DND-41 (cell line): ENCODE measurements at regions not wholly inside any gene's neighbourhood (a gene's known extent, or its start where the extent isn't known, plus 50 kb on each side); places are given as distances from the start of the nearest gene placed in this dataset.

Source experiments
- CTCF ChIP-seq: IDR thresholded peaks from 2 replicates; pipeline ENCODE4 v1.5.1; 2012; ENCODE audit warnings: borderline replicate concordance, low read length, moderate library complexity, mild to moderate bottlenecking; ENCODE audit not compliant: poor library complexity, severe bottlenecking; ENCODE audit errors: extremely low read depth
- EZH2 ChIP-seq: IDR thresholded peaks from 3 replicates; pipeline ENCODE4 v1.6.1; 2012; ENCODE audit warnings: borderline replicate concordance, low read depth, mild to moderate bottlenecking, moderate library complexity, low read length, inconsistent platforms; ENCODE audit not compliant: severe bottlenecking

GRCh38 chr5:96569332-96569731 lies 92.8 kb upstream of the CAST start:
- TF ChIP-seq CTCF: no peak
- TF ChIP-seq EZH2: no peak
